HG02943 (cell line): ENCODE measurements at regions not wholly inside any gene's neighbourhood (a gene's known extent, or its start where the extent isn't known, plus 50 kb on each side); places are given as distances from the start of the nearest gene placed in this dataset.
"Not testable (repeated sequence)": the region's sequence is repeated elsewhere in the genome, so short reads cannot be mapped to it uniquely, and the experiment has no call there.

ENCODE experiments used
- ATAC-seq: cut with Tn5 transposase; IDR thresholded peaks from one replicate; pipeline ENCODE4 v1.9.1; 2021; ENCODE audit warnings: mild to moderate bottlenecking, low read depth, moderate library complexity; ENCODE audit not compliant: unreplicated experiment

GRCh38 chr4:23972805-23973204, 83.0 kb upstream of the PPARGC1A start:
- no peak for ATAC-seq

DNA sequence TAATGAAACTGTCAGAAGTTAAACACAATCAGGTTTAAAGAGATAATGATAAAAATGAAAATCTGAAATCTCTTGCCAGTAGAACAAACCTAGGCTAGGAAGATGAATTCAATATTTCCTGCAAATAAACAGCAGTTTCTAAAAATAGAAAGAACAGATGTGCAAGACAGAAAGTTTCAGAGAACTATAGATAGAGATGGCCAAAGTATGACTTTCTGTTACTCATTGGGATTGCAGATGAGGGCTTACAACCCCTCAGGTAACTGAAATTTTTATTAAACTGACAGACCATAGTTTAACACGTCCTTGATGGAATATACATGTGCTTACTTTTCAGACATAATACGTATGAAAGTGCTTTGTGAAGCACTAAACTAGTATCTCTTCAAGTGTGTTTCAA, 82.3 kb upstream of the PPARGC1A start:
- ATAC-seq, result no peak

DNA sequence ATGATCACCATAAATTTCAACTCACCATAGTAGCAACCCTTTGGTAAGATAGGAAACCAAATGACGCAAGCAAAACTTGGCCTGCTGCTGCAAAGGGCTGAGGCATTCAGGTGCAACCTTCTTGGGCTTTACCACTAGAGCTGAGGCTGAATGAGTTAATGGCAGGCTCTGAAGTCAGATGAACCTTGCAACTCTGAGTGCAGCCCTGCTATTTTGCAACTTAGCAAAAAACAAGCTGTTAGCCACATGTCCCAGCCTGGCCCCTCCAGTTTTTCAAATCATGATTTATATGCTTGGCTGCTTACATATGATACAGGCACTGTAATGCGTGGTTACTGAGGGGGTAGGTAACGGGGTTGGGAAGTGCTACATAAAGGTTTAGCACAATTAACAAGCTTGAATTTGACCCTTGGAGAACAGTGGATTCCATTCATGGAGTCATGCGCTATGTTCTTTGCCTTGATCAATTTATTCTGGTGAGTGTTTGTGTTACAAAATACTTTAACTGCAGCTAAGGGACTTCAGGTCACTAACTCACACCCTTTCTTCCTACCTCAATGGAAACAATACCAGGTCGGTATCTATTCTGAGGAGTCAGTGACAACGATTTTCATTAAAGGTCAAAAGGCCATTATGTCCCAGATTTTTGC, 80.5 kb upstream of the PPARGC1A start:
- ATAC-seq, result no peak

- ATAC-seq, result no peak
Measured at GRCh38 chr4:23969635-23970145, 79.8 kb upstream of the PPARGC1A start.

DNA sequence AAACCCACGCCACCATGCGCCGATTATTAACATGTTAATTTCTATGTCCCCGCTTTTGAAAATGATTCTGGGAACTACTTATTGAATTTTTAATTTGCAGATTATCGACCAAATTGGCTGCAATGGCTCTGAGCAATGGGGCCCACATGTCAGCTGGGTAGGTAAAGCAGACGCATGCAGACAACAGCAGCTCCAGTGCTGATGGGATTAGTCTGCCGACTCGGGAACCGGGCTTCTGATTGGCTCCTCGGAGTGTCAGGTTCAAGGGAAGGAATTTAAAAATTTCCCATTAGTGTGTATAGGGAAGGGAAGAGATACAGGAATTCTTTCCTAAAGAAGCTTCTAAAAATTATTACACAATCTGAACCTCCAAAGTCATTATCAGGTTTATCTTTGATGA, 77.4 kb upstream of the PPARGC1A start:
- no peak for ATAC-seq

DNA sequence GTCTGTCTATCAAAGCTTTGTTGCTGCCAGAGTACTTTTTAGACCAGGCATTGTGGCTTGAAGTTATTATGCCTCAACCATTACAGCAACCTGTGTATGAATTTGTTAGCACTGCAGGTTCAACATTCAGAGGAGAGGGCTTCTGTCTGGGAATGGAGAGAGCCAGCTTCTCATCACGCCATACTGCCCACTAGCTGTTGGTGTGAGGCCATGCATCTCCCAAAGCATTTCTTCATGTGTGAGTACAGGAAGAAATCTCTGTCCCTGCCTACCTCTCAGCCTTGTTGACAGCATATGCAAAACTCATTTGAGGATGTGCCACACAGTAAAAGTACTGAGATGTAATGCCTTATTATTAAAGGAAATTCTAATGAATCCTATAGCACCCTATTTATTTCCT, 76.9 kb upstream of the PPARGC1A start:
- ATAC-seq, result no peak

- ATAC-seq, result no peak
Measured at GRCh38 chr4:23962462-23962861, 72.6 kb upstream of the PPARGC1A start.

- not testable (repeated sequence) for ATAC-seq
Measured at GRCh38 chr4:23961395-23961794, 71.5 kb upstream of the PPARGC1A start.

DNA sequence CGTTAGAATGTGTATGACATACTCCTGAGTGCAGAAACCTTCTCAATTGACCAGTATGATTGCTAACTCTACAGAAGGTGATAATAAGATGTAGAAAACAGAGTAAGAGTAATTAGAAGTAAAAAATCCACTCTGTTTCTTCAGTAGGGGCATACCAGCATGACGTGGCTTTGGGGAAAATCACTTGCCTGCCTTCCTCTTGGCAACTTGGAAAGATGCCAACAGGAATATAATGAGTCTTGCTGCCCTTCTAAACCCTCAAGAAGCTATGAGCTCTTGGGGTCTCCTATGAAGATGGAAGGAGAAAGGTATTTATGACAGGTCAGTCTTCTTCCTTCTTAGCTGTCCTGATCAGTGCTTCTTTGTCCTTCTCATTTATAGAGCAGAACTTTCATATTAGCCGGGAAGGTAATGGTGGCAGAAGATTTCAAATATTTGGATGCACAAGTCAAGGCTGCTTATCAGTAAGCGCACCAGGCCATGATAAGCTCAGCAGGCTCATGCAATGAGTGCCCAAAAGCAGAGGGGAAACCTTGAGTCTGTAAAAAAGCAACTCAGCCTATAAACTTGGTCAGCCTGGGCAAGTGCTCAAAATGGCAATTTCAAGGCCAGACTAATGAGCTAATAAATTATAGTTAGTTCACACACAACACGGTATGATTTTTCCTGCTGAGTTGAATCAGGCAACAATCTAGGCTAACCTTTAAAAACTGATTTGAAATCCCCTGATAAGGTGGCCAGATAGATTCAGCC, 69.7 kb upstream of the PPARGC1A start:
- ATAC-seq, result no peak

DNA sequence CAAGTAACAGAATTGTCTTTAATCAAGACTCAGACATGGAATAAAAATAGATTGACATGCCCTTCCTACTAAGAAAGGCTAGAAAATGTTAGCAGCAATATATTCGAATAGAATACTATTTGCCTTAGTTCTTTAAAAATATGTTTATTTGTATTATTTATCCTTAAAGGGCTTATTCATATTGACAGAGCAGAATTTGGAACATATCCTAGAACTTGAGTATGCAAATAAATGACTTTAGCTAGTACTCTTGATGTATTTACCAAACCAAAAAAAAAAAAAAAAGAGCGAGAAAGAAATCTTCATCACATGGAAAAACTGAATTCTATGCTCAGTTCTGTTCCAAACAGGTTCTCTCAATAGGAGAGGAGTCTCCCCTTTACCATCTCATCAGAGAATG, 68.9 kb upstream of the PPARGC1A start:
- no peak for ATAC-seq

DNA sequence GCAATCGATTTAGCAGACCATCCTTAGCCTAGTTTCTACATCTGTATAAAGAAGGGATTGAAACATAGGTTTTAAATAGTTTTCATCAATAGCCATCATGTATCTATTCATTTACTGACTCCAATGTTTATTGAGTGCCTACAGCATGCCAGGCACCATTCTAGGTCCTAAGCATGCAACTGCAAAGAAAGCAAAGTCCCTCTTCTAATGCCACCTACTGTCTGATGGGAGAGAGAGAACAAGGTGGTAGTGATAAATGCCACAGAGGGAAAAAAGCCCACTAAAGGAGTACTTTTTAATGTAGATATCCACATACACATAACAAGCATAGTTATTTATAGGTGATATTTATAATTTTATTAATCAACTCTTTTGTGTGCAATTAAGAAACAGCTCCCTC, 67.6 kb upstream of the PPARGC1A start:
- no peak for ATAC-seq

- no peak for ATAC-seq
Measured at GRCh38 chr4:23956601-23957364, 66.9 kb upstream of the PPARGC1A start.

DNA sequence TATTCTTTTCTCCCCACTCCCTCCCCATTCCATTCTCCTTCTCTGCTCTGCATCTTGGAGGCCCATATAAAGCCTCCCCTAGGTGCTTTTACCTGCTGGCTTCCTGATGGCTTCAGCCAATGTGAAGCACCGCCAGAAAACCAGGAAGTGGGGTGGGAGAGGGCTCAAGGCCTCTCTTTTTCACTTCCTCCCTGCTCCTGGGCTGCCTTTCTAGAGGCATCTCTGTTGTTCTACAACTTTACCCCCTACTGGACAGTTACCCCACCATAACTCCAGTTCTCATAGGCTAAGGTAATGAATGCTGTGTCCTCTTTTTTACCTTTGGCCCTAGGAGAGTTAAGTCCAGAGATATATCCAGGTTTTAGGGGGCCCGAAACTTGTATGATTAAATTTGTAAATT, 62.4 kb upstream of the PPARGC1A start:
- ATAC-seq, result no peak

DNA sequence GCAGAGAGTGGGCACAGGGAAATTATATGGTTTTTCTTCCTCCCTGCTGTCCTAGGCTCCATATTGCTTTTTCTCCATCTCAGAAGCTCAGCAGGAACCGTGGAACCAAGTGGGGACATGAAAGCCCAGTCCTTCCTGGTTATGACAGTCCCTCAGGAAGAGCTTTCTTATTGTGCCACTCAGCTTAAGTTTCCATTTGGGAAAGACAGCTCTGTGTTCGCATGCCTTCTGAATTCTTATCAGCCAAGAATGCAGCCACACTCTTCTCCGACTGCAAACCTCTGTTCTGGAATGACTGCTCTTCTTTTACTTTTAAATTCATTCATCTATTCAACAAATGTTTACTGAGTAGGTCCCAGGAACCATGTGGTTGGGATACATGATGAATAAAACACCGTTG, 58.0 kb upstream of the PPARGC1A start:
- ATAC-seq, result no peak

- no peak for ATAC-seq
Measured at GRCh38 chr4:23946299-23946698, 56.5 kb upstream of the PPARGC1A start.

- ATAC-seq, result no peak
Measured at GRCh38 chr4:23945451-23946017, 55.7 kb upstream of the PPARGC1A start.

GRCh38 chr4:23944556-23944955, 54.7 kb upstream of the PPARGC1A start:
- ATAC-seq, result not testable (repeated sequence)

DNA sequence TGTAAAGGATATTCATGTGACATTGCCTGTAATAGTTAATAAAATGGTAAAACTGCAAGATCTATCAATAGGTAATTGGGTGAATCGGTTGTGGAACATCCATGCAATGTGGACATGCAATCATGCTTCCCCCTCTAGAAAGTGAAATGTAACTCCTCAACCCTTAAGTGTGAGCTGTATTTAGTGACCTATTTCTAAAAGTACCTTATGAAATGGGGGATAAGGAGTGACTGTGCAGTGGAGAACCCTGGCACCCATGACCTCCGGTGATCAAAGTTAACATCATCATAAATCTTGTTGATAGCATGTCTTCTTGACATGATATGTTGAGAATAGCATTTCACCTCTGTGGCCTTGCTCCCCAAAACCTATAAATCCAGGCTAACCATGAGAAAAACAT, 53.6 kb upstream of the PPARGC1A start:
- ATAC-seq, result no peak

GRCh38 chr4:23942471-23942870, 52.6 kb upstream of the PPARGC1A start:
- no peak for ATAC-seq
